ENCODE measurements at regions not wholly inside any gene's neighbourhood (a gene's known extent, or its start where the extent isn't known, plus 50 kb on each side); places are given as distances from the start of the nearest gene placed in this dataset.

- TF ChIP-seq, protein P1, sequence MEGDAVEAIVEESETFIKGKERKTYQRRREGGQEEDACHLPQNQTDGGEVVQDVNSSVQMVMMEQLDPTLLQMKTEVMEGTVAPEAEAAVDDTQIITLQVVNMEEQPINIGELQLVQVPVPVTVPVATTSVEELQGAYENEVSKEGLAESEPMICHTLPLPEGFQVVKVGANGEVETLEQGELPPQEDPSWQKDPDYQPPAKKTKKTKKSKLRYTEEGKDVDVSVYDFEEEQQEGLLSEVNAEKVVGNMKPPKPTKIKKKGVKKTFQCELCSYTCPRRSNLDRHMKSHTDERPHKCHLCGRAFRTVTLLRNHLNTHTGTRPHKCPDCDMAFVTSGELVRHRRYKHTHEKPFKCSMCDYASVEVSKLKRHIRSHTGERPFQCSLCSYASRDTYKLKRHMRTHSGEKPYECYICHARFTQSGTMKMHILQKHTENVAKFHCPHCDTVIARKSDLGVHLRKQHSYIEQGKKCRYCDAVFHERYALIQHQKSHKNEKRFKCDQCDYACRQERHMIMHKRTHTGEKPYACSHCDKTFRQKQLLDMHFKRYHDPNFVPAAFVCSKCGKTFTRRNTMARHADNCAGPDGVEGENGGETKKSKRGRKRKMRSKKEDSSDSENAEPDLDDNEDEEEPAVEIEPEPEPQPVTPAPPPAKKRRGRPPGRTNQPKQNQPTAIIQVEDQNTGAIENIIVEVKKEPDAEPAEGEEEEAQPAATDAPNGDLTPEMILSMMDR (IDR thresholded peaks at IDR 0.05; ENCODE audit: low read depth, low read length) = no peak
- no peak for TF ChIP-seq EZH2phosphoT487 (IDR thresholded peaks at IDR 0.05; ENCODE audit: low read depth)
These were observed 363.8 kb upstream of the SULF2 start for GRCh38 chr20:48148916-48149672.
